HepG2 (cell line): ENCODE measurements at regions not wholly inside any gene's neighbourhood (a gene's known extent, or its start where the extent isn't known, plus 50 kb on each side); places are given as distances from the start of the nearest gene placed in this dataset.

Experiments used
- ATF6 ChIP-seq: sonication (generic); formaldehyde crosslinking; conservative IDR thresholded peaks from 2 replicates; pipeline ENCODE4 v1.4.0; 2020; ENCODE audit warnings: missing genetic modification reagents
- HMGA1 ChIP-seq: sonication (generic); formaldehyde crosslinking; conservative IDR thresholded peaks from 2 replicates; pipeline ENCODE4 v1.4.0; 2020; ENCODE audit warnings: missing genetic modification reagents
- NFE2L1 ChIP-seq: sonication (generic); formaldehyde crosslinking; IDR thresholded peaks from 2 replicates; pipeline ENCODE4 v1.4.0; 2020; ENCODE audit warnings: missing genetic modification reagents, mild to moderate bottlenecking, borderline replicate concordance
- NFKBIZ ChIP-seq: IDR thresholded peaks from 2 replicates; pipeline ENCODE4 v1.6.1; 2018; ENCODE audit warnings: missing genetic modification reagents, missing compliant biosample characterization
- ZKSCAN8 ChIP-seq: IDR thresholded peaks from 2 replicates; pipeline ENCODE4 v1.6.1; 2016; ENCODE audit warnings: borderline replicate concordance, missing genetic modification reagents, missing compliant biosample characterization
- TF ChIP-seq, protein P1 (sequence below): sonication (generic); formaldehyde crosslinking; IDR thresholded peaks from 2 replicates; pipeline ENCODE4 v1.4.0; 2020; ENCODE audit warnings: missing genetic modification reagents
- TF ChIP-seq, protein P2 (sequence below): sonication (generic); formaldehyde crosslinking; IDR thresholded peaks from 2 replicates; pipeline ENCODE4 v1.5.0; 2020; ENCODE audit warnings: mild to moderate bottlenecking, missing genetic modification reagents, borderline replicate concordance
- TF ChIP-seq, protein P3 (sequence below): sonication (generic); formaldehyde crosslinking; IDR thresholded peaks from 2 replicates; pipeline ENCODE4 v1.4.0; 2020; ENCODE audit warnings: missing genetic modification reagents

- TF ChIP-seq, protein P1, sequence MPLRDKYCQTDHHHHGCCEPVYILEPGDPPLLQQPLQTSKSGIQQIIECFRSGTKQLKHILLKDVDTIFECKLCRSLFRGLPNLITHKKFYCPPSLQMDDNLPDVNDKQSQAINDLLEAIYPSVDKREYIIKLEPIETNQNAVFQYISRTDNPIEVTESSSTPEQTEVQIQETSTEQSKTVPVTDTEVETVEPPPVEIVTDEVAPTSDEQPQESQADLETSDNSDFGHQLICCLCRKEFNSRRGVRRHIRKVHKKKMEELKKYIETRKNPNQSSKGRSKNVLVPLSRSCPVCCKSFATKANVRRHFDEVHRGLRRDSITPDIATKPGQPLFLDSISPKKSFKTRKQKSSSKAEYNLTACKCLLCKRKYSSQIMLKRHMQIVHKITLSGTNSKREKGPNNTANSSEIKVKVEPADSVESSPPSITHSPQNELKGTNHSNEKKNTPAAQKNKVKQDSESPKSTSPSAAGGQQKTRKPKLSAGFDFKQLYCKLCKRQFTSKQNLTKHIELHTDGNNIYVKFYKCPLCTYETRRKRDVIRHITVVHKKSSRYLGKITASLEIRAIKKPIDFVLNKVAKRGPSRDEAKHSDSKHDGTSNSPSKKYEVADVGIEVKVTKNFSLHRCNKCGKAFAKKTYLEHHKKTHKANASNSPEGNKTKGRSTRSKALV (CRISPR knock-in tag), result no peak
- TF ChIP-seq, protein P2, sequence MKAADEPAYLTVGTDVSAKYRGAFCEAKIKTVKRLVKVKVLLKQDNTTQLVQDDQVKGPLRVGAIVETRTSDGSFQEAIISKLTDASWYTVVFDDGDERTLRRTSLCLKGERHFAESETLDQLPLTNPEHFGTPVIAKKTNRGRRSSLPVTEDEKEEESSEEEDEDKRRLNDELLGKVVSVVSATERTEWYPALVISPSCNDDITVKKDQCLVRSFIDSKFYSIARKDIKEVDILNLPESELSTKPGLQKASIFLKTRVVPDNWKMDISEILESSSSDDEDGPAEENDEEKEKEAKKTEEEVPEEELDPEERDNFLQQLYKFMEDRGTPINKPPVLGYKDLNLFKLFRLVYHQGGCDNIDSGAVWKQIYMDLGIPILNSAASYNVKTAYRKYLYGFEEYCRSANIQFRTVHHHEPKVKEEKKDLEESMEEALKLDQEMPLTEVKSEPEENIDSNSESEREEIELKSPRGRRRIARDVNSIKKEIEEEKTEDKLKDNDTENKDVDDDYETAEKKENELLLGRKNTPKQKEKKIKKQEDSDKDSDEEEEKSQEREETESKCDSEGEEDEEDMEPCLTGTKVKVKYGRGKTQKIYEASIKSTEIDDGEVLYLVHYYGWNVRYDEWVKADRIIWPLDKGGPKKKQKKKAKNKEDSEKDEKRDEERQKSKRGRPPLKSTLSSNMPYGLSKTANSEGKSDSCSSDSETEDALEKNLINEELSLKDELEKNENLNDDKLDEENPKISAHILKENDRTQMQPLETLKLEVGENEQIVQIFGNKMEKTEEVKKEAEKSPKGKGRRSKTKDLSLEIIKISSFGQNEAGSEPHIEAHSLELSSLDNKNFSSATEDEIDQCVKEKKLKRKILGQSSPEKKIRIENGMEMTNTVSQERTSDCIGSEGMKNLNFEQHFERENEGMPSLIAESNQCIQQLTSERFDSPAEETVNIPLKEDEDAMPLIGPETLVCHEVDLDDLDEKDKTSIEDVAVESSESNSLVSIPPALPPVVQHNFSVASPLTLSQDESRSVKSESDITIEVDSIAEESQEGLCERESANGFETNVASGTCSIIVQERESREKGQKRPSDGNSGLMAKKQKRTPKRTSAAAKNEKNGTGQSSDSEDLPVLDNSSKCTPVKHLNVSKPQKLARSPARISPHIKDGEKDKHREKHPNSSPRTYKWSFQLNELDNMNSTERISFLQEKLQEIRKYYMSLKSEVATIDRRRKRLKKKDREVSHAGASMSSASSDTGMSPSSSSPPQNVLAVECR, result no peak
- TF ChIP-seq ZKSCAN8 (no peak), NFKBIZ (CRISPR knock-in tag) (no peak), HMGA1 (CRISPR knock-in tag) (no peak), ATF6 (CRISPR knock-in tag) (no peak), NFE2L1 (CRISPR knock-in tag) (no peak)
- TF ChIP-seq, protein P3, sequence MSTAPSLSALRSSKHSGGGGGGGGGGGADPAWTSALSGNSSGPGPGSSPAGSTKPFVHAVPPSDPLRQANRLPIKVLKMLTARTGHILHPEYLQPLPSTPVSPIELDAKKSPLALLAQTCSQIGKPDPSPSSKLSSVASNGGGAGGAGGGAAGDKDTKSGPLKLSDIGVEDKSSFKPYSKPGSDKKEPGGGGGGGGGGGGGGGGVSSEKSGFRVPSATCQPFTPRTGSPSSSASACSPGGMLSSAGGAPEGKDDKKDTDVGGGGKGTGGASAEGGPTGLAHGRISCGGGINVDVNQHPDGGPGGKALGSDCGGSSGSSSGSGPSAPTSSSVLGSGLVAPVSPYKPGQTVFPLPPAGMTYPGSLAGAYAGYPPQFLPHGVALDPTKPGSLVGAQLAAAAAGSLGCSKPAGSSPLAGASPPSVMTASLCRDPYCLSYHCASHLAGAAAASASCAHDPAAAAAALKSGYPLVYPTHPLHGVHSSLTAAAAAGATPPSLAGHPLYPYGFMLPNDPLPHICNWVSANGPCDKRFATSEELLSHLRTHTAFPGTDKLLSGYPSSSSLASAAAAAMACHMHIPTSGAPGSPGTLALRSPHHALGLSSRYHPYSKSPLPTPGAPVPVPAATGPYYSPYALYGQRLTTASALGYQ, result no peak
These were observed 128.2 kb upstream of the IRX4 start (continued) for GRCh38 chr5:2010940-2011339.
